WI38 (cell line): ENCODE measurements at regions not wholly inside any gene's neighbourhood (a gene's known extent, or its start where the extent isn't known, plus 50 kb on each side); places are given as distances from the start of the nearest gene placed in this dataset.

Source experiments
- H3K4me3 ChIP-seq: 2 replicates; pipeline ENCODE4 v1.5.1; 2011; ENCODE audit warnings: low read depth, mild to moderate bottlenecking, control low read depth, low read length
- TF ChIP-seq, protein P1 (sequence below): IDR thresholded peaks from 2 replicates; pipeline ENCODE4 v1.5.1; 2012; ENCODE audit warnings: low read depth, mild to moderate bottlenecking, control low read depth, low read length

DNA sequence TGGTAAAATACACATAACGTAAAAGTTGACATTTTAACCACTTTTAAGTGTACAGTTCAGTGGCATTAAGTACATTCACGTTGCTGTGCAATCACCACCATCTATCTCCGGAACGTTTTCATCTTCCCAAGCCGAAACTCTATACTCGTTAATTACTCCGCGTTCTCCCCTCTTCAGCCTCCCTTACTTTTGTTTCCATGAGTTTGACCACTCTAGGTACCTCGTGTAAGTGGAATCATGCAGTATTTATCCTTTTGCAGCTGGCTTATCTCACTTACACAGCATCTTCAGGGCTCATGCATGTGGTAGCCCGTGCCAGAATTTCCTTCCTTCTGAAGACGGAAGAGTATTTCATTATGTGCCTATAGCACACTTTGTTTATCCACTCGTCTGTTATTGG lies 225.2 kb downstream of the SLC4A3 start:
- no peak overlapping the region for H3K4me3 ChIP-seq
- TF ChIP-seq, protein P1, sequence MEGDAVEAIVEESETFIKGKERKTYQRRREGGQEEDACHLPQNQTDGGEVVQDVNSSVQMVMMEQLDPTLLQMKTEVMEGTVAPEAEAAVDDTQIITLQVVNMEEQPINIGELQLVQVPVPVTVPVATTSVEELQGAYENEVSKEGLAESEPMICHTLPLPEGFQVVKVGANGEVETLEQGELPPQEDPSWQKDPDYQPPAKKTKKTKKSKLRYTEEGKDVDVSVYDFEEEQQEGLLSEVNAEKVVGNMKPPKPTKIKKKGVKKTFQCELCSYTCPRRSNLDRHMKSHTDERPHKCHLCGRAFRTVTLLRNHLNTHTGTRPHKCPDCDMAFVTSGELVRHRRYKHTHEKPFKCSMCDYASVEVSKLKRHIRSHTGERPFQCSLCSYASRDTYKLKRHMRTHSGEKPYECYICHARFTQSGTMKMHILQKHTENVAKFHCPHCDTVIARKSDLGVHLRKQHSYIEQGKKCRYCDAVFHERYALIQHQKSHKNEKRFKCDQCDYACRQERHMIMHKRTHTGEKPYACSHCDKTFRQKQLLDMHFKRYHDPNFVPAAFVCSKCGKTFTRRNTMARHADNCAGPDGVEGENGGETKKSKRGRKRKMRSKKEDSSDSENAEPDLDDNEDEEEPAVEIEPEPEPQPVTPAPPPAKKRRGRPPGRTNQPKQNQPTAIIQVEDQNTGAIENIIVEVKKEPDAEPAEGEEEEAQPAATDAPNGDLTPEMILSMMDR, result no peak

DNA sequence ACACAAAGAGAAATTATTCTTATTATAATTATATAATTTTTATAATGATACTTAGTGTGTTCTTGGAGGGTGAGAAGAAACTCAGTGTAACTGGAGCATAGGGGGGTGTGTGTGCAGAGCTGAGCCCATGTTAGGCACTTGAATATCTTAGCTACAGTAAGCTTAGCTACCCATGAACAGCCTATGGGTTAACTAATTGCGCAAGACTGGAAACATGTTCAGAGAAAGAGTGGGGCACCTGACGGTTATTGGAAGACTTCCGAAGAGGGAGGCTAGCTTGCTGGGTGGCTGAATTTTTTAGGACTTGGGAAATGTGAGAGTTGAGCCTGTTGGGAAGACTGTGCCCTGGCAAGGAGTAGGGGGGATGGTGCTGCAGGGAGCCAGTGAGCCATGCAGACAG lies 229.2 kb downstream of the SLC4A3 start:
- no peak overlapping the region for H3K4me3 ChIP-seq
- TF ChIP-seq, protein P1, result no peak

DNA sequence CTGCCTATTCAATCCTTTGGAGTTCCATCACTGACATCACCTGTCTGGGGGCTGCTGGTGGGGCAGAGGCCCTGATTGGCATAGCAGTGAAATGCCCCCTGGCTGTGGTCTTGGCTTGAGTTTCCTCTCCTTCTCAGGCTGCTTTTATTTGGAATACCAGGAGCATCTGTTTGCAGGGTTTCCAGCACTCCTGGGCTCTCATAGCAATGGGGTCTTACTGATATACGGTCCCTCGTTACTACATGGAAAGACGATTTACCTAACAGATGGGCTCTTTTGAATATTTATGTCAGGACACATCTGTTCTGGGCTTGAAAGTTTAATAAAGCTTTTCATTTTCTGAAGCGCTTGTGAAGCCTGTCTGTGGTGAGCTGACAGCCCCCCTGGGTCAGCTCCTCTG lies 230.3 kb downstream of the SLC4A3 start:
- TF ChIP-seq, protein P1, result no peak
- H3K4me3 ChIP-seq, result no peak overlapping the region

DNA sequence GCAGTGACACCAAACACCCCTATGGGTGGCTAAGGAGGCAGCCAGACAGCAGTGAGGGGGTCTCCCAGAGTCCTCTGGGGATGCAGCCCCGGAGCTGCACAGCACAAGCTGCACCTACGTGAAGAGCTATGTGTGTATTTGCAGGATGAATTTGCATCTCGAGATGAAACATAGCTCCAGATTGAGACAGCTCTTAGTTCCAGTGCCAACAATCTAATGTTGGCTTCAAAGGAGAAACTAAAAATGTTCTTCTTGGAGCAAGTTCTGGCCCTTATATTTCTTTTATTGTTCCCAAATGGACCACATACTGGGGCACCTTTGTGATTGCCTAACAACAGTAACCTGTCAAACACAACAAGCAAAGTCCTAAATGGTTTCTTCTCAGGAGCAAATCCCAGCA lies 233.9 kb downstream of the SLC4A3 start:
- H3K4me3 ChIP-seq, result no peak overlapping the region
- TF ChIP-seq, protein P1, result no peak

DNA sequence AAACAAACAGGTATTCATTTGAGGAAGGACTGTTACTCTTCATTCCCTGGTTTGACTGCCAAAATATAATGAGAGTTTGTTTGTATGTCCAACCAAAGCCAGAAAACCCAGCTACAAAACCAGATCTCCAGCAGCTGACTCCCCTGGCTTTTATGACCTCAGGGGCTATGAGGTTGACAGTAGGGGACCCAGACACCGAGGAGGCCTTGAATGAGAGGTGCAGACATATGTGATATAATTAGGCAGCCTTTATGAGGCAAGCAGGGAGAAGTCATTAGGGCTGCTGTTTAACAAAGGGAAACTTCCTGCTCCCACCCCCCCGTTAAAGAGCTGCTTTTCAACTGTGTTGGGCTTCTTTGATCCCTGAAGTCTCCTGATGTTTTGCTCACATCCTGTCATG lies 236.7 kb downstream of the SLC4A3 start:
- TF ChIP-seq, protein P1, result no peak
- H3K4me3 ChIP-seq, result no peak overlapping the region

DNA sequence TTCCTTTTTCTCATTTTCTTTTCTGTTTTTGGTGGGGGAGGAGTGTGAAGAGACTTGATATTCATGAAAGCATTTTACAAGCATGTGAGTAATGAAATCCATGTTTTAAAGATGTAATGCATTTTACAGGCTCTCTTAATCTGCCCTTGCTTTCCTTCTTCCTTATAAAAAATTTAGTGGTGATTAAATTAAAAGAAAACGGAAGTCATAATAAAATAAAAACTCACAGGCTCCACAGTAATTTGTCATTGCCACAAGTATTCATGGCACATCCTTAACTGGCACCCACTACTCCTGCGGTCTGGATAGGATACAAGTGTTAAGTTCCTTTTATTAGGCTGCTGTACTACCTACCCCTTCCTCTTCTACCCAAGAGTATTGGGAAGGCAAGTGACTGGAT lies 241.2 kb downstream of the SLC4A3 start:
- H3K4me3 ChIP-seq, result no peak overlapping the region

DNA sequence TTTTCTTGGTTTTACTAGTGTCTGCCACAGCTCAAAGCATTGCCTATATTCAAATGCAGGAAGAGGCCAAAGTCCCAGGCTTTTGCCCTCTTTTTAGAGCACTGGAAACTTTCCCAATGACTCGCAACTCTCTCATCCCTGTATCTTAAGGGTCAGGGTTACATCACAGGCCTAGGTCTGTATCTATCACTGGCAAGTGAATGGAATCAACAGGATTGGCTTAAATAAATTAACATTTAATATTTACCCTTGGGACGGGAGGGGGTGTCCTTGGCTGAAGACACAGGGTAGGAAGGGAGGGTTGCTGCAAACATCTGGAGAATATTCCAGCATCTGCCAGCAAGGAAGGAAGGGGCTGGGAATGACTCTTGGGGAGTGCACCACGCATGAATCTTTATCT lies 242.6 kb downstream of the SLC4A3 start:
- TF ChIP-seq, protein P1, result no peak

More for the DNA sequence above, 241.2 kb downstream of the SLC4A3 start:
- TF ChIP-seq, protein P1, result no peak

More for the DNA sequence above, 242.6 kb downstream of the SLC4A3 start:
- H3K4me3 ChIP-seq, result no peak overlapping the region
